A673 (cell line): ENCODE measurements at regions not wholly inside any gene's neighbourhood (a gene's known extent, or its start where the extent isn't known, plus 50 kb on each side); places are given as distances from the start of the nearest gene placed in this dataset.

ENCODE experiments used
- EZH2 ChIP-seq: fragments of 200-600 bp; sonication (generic); IDR thresholded peaks from 2 replicates; pipeline ENCODE4 v1.6.1; 2017; ENCODE audit warnings: borderline replicate concordance, low read depth, mild to moderate bottlenecking, mixed read lengths, antibody characterized with exemption, low read length; ENCODE audit not compliant: poor library complexity, severe bottlenecking
- TF ChIP-seq, protein P1 (sequence below): fragments of 300-800, 200-600 bp; sonication (generic); conservative IDR thresholded peaks from 2 replicates; pipeline ENCODE4 v1.5.1; 2017; ENCODE audit warnings: low read depth, mild to moderate bottlenecking, antibody characterized with exemption, low read length, moderate library complexity, mixed read lengths

DNA sequence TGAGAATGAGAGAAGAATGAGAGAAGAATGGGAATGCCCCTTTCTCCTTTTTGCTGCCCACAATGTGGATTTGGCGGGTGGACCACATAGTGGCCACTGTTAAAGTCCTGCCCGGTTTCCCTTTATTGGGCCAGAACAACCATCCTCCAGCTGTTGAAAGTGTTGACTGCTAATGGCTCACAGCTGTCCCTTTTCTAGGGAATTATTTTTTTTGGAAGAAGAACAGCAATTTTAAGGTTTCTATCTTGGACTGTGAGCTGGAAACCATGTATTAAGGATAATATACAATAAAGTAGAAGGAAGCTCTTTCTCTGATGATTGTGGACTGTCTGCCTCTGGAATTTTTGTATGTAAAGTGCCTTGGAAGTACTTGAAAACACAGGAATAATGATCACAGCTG, 185.9 kb downstream of the DMRT2 start:
- TF ChIP-seq, protein P1, sequence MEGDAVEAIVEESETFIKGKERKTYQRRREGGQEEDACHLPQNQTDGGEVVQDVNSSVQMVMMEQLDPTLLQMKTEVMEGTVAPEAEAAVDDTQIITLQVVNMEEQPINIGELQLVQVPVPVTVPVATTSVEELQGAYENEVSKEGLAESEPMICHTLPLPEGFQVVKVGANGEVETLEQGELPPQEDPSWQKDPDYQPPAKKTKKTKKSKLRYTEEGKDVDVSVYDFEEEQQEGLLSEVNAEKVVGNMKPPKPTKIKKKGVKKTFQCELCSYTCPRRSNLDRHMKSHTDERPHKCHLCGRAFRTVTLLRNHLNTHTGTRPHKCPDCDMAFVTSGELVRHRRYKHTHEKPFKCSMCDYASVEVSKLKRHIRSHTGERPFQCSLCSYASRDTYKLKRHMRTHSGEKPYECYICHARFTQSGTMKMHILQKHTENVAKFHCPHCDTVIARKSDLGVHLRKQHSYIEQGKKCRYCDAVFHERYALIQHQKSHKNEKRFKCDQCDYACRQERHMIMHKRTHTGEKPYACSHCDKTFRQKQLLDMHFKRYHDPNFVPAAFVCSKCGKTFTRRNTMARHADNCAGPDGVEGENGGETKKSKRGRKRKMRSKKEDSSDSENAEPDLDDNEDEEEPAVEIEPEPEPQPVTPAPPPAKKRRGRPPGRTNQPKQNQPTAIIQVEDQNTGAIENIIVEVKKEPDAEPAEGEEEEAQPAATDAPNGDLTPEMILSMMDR: no peak
- TF ChIP-seq EZH2: no peak
